ENCODE measurements at regions not wholly inside any gene's neighbourhood (a gene's known extent, or its start where the extent isn't known, plus 50 kb on each side); places are given as distances from the start of the nearest gene placed in this dataset.
"Not testable (repeated sequence)": the region's sequence is repeated elsewhere in the genome, so short reads cannot be mapped to it uniquely, and the experiment has no call there.

DNA sequence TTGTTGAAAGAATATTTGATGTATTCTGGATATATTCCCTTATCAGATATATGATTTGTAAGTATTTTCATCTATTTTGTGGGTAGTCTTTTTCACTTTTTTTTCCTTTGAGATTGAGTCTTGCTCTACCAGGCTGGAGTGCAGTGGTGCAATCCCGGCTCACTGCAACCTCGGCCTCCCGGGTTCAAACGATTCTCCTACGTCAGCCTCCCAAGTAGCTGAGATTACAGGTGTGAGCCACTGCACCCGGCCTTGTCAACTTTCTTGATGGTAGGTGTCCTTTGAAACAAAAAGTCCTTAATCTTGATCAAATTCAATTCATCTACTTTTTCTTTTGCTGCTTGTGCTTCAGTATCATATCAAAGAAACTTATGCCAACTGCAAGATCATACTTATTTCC is 297.2 kb upstream of the NRSN1 start:
- TF ChIP-seq EP300 (IDR thresholded peaks at IDR 0.05): no peak
- TF ChIP-seq, protein P1, sequence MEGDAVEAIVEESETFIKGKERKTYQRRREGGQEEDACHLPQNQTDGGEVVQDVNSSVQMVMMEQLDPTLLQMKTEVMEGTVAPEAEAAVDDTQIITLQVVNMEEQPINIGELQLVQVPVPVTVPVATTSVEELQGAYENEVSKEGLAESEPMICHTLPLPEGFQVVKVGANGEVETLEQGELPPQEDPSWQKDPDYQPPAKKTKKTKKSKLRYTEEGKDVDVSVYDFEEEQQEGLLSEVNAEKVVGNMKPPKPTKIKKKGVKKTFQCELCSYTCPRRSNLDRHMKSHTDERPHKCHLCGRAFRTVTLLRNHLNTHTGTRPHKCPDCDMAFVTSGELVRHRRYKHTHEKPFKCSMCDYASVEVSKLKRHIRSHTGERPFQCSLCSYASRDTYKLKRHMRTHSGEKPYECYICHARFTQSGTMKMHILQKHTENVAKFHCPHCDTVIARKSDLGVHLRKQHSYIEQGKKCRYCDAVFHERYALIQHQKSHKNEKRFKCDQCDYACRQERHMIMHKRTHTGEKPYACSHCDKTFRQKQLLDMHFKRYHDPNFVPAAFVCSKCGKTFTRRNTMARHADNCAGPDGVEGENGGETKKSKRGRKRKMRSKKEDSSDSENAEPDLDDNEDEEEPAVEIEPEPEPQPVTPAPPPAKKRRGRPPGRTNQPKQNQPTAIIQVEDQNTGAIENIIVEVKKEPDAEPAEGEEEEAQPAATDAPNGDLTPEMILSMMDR (IDR thresholded peaks at IDR 0.05): no peak
- TF ChIP-seq POLR2A (IDR thresholded peaks at IDR 0.05): no peak
- no peak for DNase-seq (ENCODE audit: low spot score in 2 of 2)
- Histone ChIP-seq H3K27me3 (no peaks in the 10 kb centered on the region), H3K4me1 (no peaks in the 10 kb centered on the region), H3K36me3 (no peaks in the 10 kb centered on the region), H3K27ac (no peak overlapping the region), H3K4me3 (no peak overlapping the region), H3K9me3 (peaks cover 0 to 22% (median 0%) of the 10 kb centered on the region in 4 donors)
- WGBS, 2 donors: 94 to 98% methylated on average over 6 of the region's 6 CpGs

DNA sequence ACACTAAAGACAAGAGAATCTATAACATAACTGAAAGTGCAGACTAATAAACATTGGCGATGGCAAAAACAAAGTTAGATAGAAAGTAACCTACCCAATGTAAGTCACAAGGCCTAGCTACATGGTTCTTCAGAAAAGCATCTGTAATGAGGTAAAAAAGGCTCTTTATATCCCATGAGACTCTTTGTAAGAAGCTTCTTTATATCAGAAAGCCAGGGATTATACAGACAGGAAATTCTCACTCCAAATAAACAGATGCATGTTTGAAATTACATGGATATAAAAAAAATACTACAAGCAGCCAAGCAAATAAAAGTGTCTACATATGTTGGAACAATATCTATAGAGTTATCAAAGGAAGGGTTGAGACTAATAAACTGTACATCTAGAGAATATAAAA is 284.9 kb upstream of the NRSN1 start:
- no peaks in the 10 kb centered on the region for H3K27me3 ChIP-seq
- TF ChIP-seq EP300 (IDR thresholded peaks at IDR 0.05): no peak
- TF ChIP-seq, protein P1 (IDR thresholded peaks at IDR 0.05): no peak
- no peak for TF ChIP-seq POLR2A (IDR thresholded peaks at IDR 0.05)
- no peaks in the 10 kb centered on the region for H3K4me1 ChIP-seq
- H3K9me3 ChIP-seq: no peaks in the 10 kb centered on the region
- DNase-seq (ENCODE audit: low spot score in 2 of 2): no peak
- no peaks in the 10 kb centered on the region for H3K36me3 ChIP-seq
- WGBS, 2 donors: 31 to 35% methylated on average over 1 of the region's 1 CpG
- no peak overlapping the region for H3K27ac ChIP-seq
- no peak overlapping the region for H3K4me3 ChIP-seq

DNA sequence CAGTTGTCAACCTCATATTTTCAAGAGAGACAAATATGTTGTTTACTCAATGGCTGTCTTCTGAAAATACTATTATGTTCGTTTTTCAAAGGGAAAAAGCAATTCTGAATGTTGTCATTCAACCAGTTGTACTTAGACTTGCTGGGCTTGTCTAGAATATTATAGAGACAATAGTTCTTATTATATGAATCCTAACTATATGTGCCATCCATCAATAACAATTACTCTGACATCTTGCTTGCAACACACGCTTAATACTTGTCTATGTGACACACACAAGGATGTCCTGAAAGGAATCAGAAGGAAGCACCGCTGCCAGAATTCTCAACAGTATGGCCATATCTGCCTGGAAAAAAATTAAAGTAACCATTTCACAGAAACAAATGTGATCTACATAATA is 283.3 kb upstream of the NRSN1 start:
- Histone ChIP-seq H3K9me3 (no peaks in the 10 kb centered on the region), H3K4me1 (no peaks in the 10 kb centered on the region), H3K27ac (no peak overlapping the region), H3K4me3 (no peak overlapping the region), H3K27me3 (no peaks in the 10 kb centered on the region), H3K36me3 (no peaks in the 10 kb centered on the region)
- no peak for DNase-seq (ENCODE audit: low spot score in 2 of 2)
- WGBS, 2 donors: 48 to 56% methylated on average over 3 of the region's 3 CpGs
- TF ChIP-seq, protein P1 (IDR thresholded peaks at IDR 0.05): no peak
- TF ChIP-seq EP300 (IDR thresholded peaks at IDR 0.05) (no peak), POLR2A (IDR thresholded peaks at IDR 0.05) (no peak)

DNA sequence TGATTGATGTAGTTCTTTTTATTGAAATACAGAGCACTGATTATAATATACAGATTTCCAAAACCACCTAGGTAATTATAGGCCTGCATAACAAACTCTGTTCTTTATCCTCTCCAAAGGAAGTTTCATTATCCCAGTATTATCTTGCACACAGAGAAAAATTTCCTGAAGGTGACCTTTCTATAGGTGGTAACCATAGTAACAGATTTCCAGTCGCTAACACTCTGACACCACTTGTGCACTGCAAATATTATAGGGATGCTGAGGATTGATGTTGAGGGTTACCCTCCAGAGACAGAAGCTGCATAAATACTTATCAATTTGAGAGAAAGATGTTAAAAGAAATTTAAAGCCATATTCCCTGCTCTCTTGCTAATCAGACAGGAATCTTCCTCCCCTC is 274.5 kb upstream of the NRSN1 start:
- TF ChIP-seq, protein P1 (IDR thresholded peaks at IDR 0.05): no peak
- TF ChIP-seq EP300 (IDR thresholded peaks at IDR 0.05): no peak
- no peak for TF ChIP-seq POLR2A (IDR thresholded peaks at IDR 0.05)
- Histone ChIP-seq H3K36me3 (no peaks in the 10 kb centered on the region), H3K27me3 (no peaks in the 10 kb centered on the region), H3K27ac (no peak overlapping the region), H3K9me3 (peaks cover 0 to 7% (median 0%) of the 10 kb centered on the region in 4 donors), H3K4me3 (no peak overlapping the region), H3K4me1 (no peaks in the 10 kb centered on the region)
- 46 to 52% methylated on average over 1 of the region's 1 CpG for WGBS, 2 donors
- no peak for DNase-seq (ENCODE audit: low spot score in 2 of 2)

DNA sequence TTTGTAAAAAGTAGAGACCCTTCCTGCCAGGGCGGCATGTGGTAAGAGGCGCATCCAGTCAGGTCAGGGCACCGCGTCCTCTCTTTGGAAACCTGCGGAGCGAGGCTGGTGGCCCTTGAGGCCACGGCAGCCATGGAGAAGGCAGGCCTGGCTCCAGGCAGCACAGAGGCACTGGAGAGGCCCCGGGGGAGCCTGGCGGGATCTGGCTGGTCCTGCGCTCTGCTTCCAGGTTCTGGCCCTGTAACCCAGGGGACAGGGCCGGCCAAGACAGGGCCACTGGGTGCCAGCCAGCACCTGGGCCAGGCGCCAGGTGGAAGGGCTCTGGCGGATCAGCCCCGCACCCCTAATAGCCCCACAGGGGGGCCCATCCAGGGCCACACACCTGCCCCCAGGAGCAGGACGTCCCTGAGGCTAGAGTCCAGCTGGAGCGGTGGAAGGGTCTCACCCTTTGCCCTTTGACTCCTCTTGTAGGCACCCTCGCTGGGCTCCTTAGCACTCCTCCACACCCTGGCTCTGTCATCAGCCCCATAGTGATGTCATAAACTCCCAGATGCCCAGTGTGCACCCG is 272.4 kb upstream of the NRSN1 start:
- not testable (repeated sequence) for DNase-seq (ENCODE audit: low spot score in 2 of 2); H3K36me3 ChIP-seq; H3K9me3 ChIP-seq; H3K4me3 ChIP-seq; H3K27me3 ChIP-seq; H3K4me1 ChIP-seq; H3K27ac ChIP-seq
- 87 to 92% methylated on average over 6 to 9 of the region's 18 CpGs for WGBS, 2 donors

DNA sequence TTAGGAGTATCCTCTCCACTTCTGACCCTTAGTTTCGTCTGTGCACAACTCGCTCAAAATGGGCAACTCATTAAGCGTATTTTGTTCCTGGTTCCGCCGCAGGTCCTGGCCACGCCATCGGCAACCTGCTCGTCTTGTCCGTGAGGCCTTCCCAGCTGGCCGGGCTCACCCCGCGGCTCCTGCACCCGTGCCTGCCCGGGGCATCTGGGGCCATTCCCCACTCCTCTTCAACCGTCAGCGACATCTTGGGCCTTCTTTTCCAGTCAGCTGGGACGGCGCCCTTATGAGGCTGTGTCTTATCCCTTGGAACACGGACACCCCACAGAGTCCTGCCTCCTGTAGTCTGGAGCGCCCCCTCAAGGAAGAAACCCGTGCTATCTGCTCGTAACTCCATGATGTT is 271.9 kb upstream of the NRSN1 start:
- not testable (repeated sequence) for H3K27ac ChIP-seq; H3K9me3 ChIP-seq; H3K4me3 ChIP-seq; H3K27me3 ChIP-seq; H3K4me1 ChIP-seq; H3K36me3 ChIP-seq; DNase-seq (ENCODE audit: low spot score in 2 of 2)
- WGBS, 2 donors: 96% methylated on average over 22 of the region's 22 CpGs

Data from tibial nerve (tissue), 4 donors.